GM12873 (cell line): ENCODE measurements at regions not wholly inside any gene's neighbourhood (a gene's known extent, or its start where the extent isn't known, plus 50 kb on each side); places are given as distances from the start of the nearest gene placed in this dataset.

ENCODE experiments used
- CTCF ChIP-seq: IDR thresholded peaks from 2 replicates; pipeline ENCODE4 v1.5.1; 2012; ENCODE audit warnings: low read depth, mild to moderate bottlenecking, moderate library complexity, low read length, control low read depth; ENCODE audit not compliant: insufficient read depth; ENCODE audit errors: missing control alignments

GRCh38 chr11:109264128-109264527, 157.9 kb upstream of the C11orf87 start:
- no peak for TF ChIP-seq CTCF

DNA sequence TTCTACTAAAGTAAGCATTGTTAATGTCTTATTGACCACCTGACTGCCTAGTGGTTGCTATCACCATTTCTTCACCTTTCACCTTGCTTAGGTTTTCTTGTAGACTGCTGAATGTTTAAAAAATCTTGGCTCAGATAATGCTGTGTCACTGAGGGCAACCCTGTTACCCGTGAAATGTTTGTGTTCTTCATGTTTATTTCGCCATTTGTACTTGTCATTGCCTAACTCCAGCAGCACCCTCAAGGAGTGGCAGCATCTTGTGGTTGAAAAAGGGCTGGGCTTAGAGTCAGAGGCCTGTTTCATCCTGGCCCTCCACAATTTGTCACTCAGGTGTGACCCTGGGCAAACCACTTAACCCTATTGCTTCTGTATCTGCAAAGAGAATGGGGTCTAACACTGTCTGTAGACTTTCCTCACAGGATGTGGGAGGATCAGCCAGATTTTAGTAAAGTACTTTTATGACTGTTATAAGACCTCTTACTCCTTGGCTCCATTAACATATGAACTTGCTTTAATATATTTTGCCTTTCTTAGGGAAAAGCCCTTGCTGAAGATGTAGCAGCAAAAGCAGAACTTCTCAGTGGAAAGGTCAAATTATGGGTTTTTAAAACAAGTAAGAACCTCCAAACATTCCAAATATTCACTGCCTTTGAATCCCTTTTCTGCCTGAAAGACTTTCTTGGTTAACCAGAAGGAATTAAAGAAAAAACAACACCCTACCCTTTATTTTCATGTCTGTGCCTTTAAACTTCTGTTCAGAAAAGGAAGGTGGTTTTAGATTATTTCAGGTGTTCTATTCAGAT, 154.5 kb upstream of the C11orf87 start:
- TF ChIP-seq CTCF, result no peak

- TF ChIP-seq CTCF, result no peak
These were observed 146.1 kb upstream of the C11orf87 start for GRCh38 chr11:109275931-109276330.

- no peak for TF ChIP-seq CTCF
These were observed 136.5 kb upstream of the C11orf87 start for GRCh38 chr11:109285465-109285864.

GRCh38 chr11:109291553-109291952, 130.4 kb upstream of the C11orf87 start:
- TF ChIP-seq CTCF, result no peak

DNA sequence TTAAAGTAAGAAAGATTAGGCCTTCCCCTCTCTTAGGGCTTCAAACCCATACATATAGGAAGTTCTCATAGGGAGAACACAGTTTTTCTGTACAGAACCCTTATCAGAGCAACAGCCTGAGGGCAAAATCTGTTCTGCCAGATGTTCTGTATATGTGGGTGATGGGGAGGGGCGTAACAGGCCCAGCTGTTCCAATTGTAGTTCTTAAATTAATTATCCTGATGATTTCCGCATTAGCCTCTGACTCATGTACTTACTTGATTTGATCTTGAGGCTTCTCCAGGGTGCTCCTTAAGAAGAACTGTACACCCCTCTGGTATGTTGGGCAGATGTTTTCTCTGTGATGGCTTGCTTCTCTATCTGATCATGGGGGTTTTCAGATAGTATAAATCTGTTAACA, 123.1 kb upstream of the C11orf87 start:
- no peak for TF ChIP-seq CTCF

DNA sequence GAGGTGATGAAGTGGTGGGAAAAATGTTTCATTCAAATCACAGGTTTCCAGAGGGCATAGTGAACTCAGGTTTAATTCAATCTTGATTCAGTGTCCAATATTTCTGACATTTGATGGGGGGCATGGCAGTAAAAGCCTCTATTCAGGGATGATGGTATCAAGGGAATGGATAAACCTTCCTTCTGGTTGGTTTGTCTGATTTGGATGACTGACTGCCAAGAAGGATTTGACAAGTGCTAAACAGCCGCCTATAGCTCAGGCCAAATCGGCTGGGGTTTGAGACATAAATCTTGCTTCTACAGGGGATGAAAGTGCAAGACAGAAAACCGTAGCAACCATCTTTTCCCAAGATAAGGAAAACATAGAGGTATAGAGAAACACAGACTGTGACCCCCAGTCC, 121.8 kb upstream of the C11orf87 start:
- no peak for TF ChIP-seq CTCF
